ENCODE measurements at regions not wholly inside any gene's neighbourhood (a gene's known extent, or its start where the extent isn't known, plus 50 kb on each side); places are given as distances from the start of the nearest gene placed in this dataset.
"Not testable (repeated sequence)": the region's sequence is repeated elsewhere in the genome, so short reads cannot be mapped to it uniquely, and the experiment has no call there.

GRCh38 chr6:156688620-156688971, 88.6 kb upstream of the ARID1B start:
- DNase-seq (ENCODE audit: low read depth): no peak

GRCh38 chr6:156687789-156688619, 89.2 kb upstream of the ARID1B start:
- DNase-seq (ENCODE audit: low read depth): no peak

GRCh38 chr6:156686995-156687788, 90.0 kb upstream of the ARID1B start:
- DNase-seq (ENCODE audit: low read depth): peak; percentile 74

- DNase-seq (ENCODE audit: low read depth): peak; percentile 15
Observed at GRCh38 chr6:156686301-156686994, 90.7 kb upstream of the ARID1B start.

- no peak for DNase-seq (ENCODE audit: low read depth)
Observed at GRCh38 chr6:156685823-156686222, 91.4 kb upstream of the ARID1B start.

GRCh38 chr6:156683821-156684220, 93.4 kb upstream of the ARID1B start:
- DNase-seq (ENCODE audit: low read depth): no peak

GRCh38 chr6:156676721-156677120, 100.5 kb upstream of the ARID1B start:
- DNase-seq (ENCODE audit: low read depth): no peak

- DNase-seq (ENCODE audit: low read depth): no peak
Observed at GRCh38 chr6:156674197-156674596, 103.0 kb upstream of the ARID1B start.

GRCh38 chr6:156670097-156670496, 107.1 kb upstream of the ARID1B start:
- DNase-seq (ENCODE audit: low read depth): not testable (repeated sequence)

- DNase-seq (ENCODE audit: low read depth): no peak
Observed at GRCh38 chr6:156662025-156662445, 115.1 kb upstream of the ARID1B start.

GRCh38 chr6:156660389-156660788, 116.8 kb upstream of the ARID1B start:
- DNase-seq (ENCODE audit: low read depth): no peak

- no peak for DNase-seq (ENCODE audit: low read depth)
Observed at GRCh38 chr6:156659822-156660198, 117.4 kb upstream of the ARID1B start.

- DNase-seq (ENCODE audit: low read depth): no peak
Observed at GRCh38 chr6:156658966-156659821, 118.0 kb upstream of the ARID1B start.

- DNase-seq (ENCODE audit: low read depth): no peak
Observed at GRCh38 chr6:156658186-156658965, 118.8 kb upstream of the ARID1B start.

GRCh38 chr6:156657296-156657695, 119.9 kb upstream of the ARID1B start:
- DNase-seq (ENCODE audit: low read depth): no peak

GRCh38 chr6:156654919-156655918, 122.0 kb upstream of the ARID1B start:
- DNase-seq (ENCODE audit: low read depth): no peak

GRCh38 chr6:156652231-156652750, 124.9 kb upstream of the ARID1B start:
- no peak for DNase-seq (ENCODE audit: low read depth)

- no peak for DNase-seq (ENCODE audit: low read depth)
Observed at GRCh38 chr6:156651486-156651885, 125.7 kb upstream of the ARID1B start.

GRCh38 chr6:156650896-156651390, 126.2 kb upstream of the ARID1B start:
- no peak for DNase-seq (ENCODE audit: low read depth)

All from activated T-helper 1 cell treated with Interleukin-2 at 50 U/mL for 16 hours (primary cell).